Cardiac fibroblast (primary cell): ENCODE measurements at regions not wholly inside any gene's neighbourhood (a gene's known extent, or its start where the extent isn't known, plus 50 kb on each side); places are given as distances from the start of the nearest gene placed in this dataset.

Source experiments
- DNase-seq, 2 donors: peaks; one replicate each; pipeline versions ENCODE4 v3.0.0 to v3.0.0-alpha.2; 2010; ENCODE audit warnings: low read depth in 2 of 2
- H3K4me3 ChIP-seq, 2 donors: replicated peaks in 1 of 2; 1 replicate in 1 of 2; 2 replicates in 1 of 2; pipeline ENCODE4 v1.5.1; 2011; ENCODE audit warnings: low read depth in 2 of 2, low read length in 2 of 2, mild to moderate bottlenecking in 2 of 2, moderate library complexity in 1 of 2
- TF ChIP-seq, protein P1 (sequence below): IDR thresholded peaks from one replicate; pipeline ENCODE4 v1.5.1; 2011; ENCODE audit warnings: low read depth, mild to moderate bottlenecking, low read length, inconsistent platforms

DNA sequence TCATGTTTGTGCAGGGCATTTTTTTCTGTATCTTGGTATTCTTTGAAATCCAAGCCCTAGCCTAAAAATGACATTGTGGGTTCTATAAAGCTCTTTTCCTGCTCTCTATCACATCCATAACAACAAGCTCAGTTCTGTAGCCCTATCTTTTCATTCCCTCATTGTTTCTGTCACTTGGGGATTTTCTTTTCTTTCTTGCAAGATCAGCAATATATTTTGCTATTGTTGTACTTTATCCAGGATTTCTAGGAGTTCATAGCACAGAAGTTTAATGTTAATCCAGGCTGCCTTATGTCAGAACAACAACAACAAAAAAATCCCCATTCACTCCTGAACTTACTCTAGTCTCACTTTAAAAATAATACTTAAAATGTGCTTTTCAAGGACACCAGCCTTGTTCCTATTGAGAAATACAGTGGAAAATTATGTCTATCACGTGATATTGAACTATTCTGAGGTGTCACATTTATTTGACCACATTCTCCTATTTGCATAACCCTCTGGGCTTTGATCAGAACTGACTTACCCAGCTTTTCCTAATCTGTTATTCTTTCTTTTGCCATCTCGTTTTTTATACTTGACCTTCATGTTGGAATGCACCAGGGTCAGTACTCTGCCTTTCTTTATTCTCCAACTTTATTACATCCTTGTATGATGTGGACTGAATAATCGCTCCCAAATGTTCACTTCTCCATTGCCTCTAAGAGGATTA is 112.8 kb downstream of the MAGEB5 start:
- no peak for DNase-seq
- H3K4me3 ChIP-seq, result no peak overlapping the region
- TF ChIP-seq, protein P1, sequence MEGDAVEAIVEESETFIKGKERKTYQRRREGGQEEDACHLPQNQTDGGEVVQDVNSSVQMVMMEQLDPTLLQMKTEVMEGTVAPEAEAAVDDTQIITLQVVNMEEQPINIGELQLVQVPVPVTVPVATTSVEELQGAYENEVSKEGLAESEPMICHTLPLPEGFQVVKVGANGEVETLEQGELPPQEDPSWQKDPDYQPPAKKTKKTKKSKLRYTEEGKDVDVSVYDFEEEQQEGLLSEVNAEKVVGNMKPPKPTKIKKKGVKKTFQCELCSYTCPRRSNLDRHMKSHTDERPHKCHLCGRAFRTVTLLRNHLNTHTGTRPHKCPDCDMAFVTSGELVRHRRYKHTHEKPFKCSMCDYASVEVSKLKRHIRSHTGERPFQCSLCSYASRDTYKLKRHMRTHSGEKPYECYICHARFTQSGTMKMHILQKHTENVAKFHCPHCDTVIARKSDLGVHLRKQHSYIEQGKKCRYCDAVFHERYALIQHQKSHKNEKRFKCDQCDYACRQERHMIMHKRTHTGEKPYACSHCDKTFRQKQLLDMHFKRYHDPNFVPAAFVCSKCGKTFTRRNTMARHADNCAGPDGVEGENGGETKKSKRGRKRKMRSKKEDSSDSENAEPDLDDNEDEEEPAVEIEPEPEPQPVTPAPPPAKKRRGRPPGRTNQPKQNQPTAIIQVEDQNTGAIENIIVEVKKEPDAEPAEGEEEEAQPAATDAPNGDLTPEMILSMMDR, result no peak

DNA sequence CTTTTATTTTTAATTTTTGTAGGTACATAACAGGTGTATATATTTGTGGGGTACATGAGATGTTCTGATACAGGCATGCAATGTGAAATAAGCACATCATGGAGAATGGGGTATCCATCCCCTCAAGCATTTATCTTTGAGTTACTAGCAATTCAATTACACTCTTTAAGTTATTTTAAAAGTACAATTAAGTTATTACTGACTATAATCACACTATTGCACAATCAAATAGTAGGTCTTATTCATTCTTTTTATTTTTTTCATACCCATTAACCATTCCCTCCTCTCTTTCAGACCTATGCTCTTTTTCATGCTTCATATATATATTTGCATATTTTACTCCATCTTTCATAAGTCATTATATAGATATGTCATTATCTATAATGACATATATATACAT is 93.3 kb downstream of the MAGEB5 start:
- DNase-seq, result no peak
- TF ChIP-seq, protein P1, result no peak
- no peak overlapping the region for H3K4me3 ChIP-seq

DNA sequence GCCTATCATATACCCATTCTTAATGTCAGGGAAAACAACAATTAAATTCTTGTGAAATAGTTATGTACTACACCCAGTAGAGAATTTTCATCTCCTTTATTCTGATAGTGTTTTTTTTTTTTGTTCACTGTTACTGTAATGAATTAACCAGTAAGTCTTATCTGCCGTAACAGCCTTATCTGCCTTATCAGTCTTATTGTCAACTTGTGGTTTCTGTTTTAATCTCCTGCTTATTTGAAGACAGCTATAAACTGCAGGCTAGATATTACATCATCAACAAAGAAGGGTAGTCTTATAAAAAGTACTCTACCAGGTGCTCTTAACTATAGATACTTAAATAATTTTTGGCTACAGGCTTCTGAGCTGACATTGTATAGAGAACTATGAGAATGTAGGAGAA is 79.5 kb downstream of the MAGEB5 start:
- no peak for DNase-seq
- TF ChIP-seq, protein P1, result no peak
- no peak overlapping the region for H3K4me3 ChIP-seq

DNA sequence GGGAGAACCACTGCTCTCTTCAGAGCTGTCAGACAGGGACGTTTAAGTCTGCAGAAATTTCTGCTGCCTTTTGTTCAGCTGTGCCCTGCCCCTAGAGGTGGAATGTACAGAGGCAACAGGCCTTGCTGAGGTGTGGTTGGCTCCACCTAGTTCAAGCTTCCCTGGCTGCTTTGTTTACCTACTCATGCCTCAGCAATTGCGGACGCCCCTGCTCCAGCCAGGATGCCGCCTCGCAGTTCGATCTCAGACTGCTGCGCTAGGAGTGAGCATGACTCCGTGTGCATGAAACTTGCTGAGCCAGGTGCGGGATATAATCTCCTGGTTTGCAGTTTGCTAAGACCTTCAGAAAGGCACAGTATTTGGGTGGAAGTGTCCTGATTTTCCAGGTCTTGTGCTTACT is 70.9 kb downstream of the MAGEB5 start:
- TF ChIP-seq, protein P1, result no peak
- no peak overlapping the region for H3K4me3 ChIP-seq
- DNase-seq, result no peak
